BLaER1 treated with 17β-estradiol and CSF1 and Interleukin-3, amounts not matched to agents 10 nM and 100 nM (cell line): ENCODE measurements at regions not wholly inside any gene's neighbourhood (a gene's known extent, or its start where the extent isn't known, plus 50 kb on each side); places are given as distances from the start of the nearest gene placed in this dataset.

Source experiments
- H3K27ac ChIP-seq, 11 experiments: shearing (Covaris generic); formaldehyde crosslinking; 2 replicates each; pipeline ENCODE4 v1.8.1; 2022
- H3K27me3 ChIP-seq, 11 experiments: shearing (Covaris generic); formaldehyde crosslinking; 2 replicates each; pipeline ENCODE4 v1.8.1; 2022
- H3K36me3 ChIP-seq, 11 experiments: shearing (Covaris generic); formaldehyde crosslinking; 2 replicates each; pipeline ENCODE4 v1.8.1; 2022
- H3K4me1 ChIP-seq, 10 experiments: shearing (Covaris generic); formaldehyde crosslinking; 2 replicates each; pipeline ENCODE4 v1.8.1; 2022
- H3K4me2 ChIP-seq, 11 experiments: shearing (Covaris generic); formaldehyde crosslinking; 2 replicates each; pipeline ENCODE4 v1.8.1; 2022
- H3K4me3 ChIP-seq, 10 experiments: shearing (Covaris generic); formaldehyde crosslinking; 2 replicates each; pipeline ENCODE4 v1.8.1; 2022
- H3K9ac ChIP-seq, 11 experiments: shearing (Covaris generic); formaldehyde crosslinking; 2 replicates each; pipeline ENCODE4 v1.8.1; 2022
- H3K9me3 ChIP-seq, 11 experiments: shearing (Covaris generic); formaldehyde crosslinking; replicated peaks in 1 of 11; 2 replicates each; pipeline ENCODE4 v1.8.1; 2022
- H4K20me1 ChIP-seq, 11 experiments: shearing (Covaris generic); formaldehyde crosslinking; 2 replicates each; pipeline ENCODE4 v1.8.1; 2022
- Cebpa-rat ChIP-seq, 11 experiments: shearing (Covaris generic); IDR thresholded peaks; 2 replicates each; pipeline ENCODE4 v1.8.1; 2022

DNA sequence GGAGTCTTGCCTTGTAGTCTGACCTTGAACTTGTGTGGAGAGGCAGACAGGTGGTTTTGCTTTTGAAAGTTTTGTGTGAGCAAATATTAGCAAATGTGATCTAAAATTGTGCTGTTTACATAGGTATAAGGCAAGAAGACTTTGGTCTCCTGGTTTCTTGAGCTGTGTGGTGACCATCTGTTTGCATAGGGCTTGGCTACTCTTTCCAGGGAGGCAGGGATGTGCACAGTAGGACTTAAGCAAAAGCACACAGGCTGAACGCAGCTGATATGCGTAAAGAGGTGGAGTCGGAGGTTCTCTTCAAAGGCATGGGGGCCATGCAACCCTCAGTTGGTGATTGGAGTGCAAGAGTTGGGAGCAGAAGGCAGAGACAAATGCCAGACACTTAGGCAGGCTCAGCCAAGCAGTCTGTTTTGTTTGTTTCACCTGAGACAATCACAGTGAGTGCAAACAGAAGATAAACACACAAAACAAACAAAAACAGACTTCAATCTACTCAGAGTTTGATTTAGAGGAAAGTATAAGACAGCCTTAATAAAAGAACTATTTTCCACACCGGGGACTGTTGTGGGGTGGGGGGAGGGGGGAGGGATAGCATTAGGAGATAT, 744.2 kb downstream of the MTRR start:
- no peaks in the 10 kb centered on the region for H3K9me3 ChIP-seq
- no peak overlapping the region for H3K27ac ChIP-seq
- TF ChIP-seq Cebpa-rat (IDR thresholded peaks at IDR 0.05): no peak
- H3K4me3 ChIP-seq: no peak overlapping the region
- no peaks in the 10 kb centered on the region for H3K4me1 ChIP-seq
- no peaks in the 10 kb centered on the region for H3K27me3 ChIP-seq
- H3K4me2 ChIP-seq: no peak overlapping the region
- no peak overlapping the region for H3K9ac ChIP-seq
- H4K20me1 ChIP-seq: no peaks in the 10 kb centered on the region
- no peaks in the 10 kb centered on the region for H3K36me3 ChIP-seq

GRCh38 chr5:8615142-8615858, 746.4 kb downstream of the MTRR start:
- no peak overlapping the region for H3K4me2 ChIP-seq
- no peaks in the 10 kb centered on the region for H3K9me3 ChIP-seq
- no peak overlapping the region for H3K9ac ChIP-seq
- no peaks in the 10 kb centered on the region for H3K4me1 ChIP-seq
- H4K20me1 ChIP-seq: no peaks in the 10 kb centered on the region
- TF ChIP-seq Cebpa-rat (IDR thresholded peaks at IDR 0.05): no peak
- H3K27me3 ChIP-seq: no peaks in the 10 kb centered on the region
- H3K27ac ChIP-seq: no peak overlapping the region
- H3K4me3 ChIP-seq: no peak overlapping the region
- H3K36me3 ChIP-seq: no peaks in the 10 kb centered on the region

- Histone ChIP-seq H4K20me1 (no peaks in the 10 kb centered on the region), H3K9me3 (peaks cover 0 to 10% (median 0%) of the 10 kb centered on the region in 11 experiments; a peak in 4 of 22 replicates), H3K9ac (no peak overlapping the region), H3K36me3 (no peaks in the 10 kb centered on the region), H3K4me2 (no peak overlapping the region), H3K27me3 (no peaks in the 10 kb centered on the region), H3K27ac (no peak overlapping the region), H3K4me3 (no peak overlapping the region), H3K4me1 (peaks cover 0 to 9% (median 7%) of the 10 kb centered on the region in 10 experiments; a peak in 14 of 20 replicates)
- no peak for TF ChIP-seq Cebpa-rat (IDR thresholded peaks at IDR 0.05)
These were observed 759.6 kb downstream of the MTRR start for GRCh38 chr5:8628521-8628920.

GRCh38 chr5:8633259-8633658, 764.3 kb downstream of the MTRR start:
- Histone ChIP-seq H3K36me3 (no peaks in the 10 kb centered on the region), H3K9ac (no peak overlapping the region), H4K20me1 (no peaks in the 10 kb centered on the region), H3K4me1 (peaks cover 0 to 17% (median 9%) of the 10 kb centered on the region in 10 experiments; a peak in 14 of 20 replicates), H3K9me3 (peaks cover 0 to 11% (median 0%) of the 10 kb centered on the region in 11 experiments; a peak in 5 of 22 replicates), H3K27me3 (no peaks in the 10 kb centered on the region), H3K27ac (no peak overlapping the region), H3K4me2 (peak overlapping the region in 9 of 11 experiments; percentile 3 to 61 (median 49); a peak in 16 of 22 replicates), H3K4me3 (no peak overlapping the region)
- TF ChIP-seq Cebpa-rat (IDR thresholded peaks at IDR 0.05): no peak

DNA sequence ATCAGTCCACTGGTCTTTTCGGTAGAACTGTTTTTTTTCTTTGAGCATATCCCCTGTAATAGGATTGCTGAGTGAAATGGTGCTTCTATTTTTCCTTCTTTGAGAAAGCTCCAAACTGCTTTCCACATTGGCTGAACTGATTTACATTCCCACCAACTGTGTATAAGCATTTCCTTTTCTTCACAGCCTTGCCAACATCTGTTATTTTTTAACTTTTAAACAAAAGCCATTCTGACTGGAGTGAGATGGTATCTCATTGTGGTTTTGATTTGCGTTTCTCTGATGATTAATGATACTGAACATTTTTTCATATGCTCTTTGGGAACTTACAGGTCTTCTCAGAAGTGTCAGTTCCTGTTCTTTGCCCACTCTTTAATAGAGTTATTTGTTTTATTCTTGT, 764.7 kb downstream of the MTRR start:
- Histone ChIP-seq H3K27ac (no peak overlapping the region), H4K20me1 (no peaks in the 10 kb centered on the region), H3K9ac (no peak overlapping the region), H3K36me3 (no peaks in the 10 kb centered on the region), H3K9me3 (peaks cover 0 to 11% (median 0%) of the 10 kb centered on the region in 11 experiments; a peak in 5 of 22 replicates), H3K4me3 (no peak overlapping the region), H3K4me2 (peak overlapping the region in 8 of 11 experiments; percentile 17 to 61 (median 49); a peak in 11 of 22 replicates), H3K27me3 (no peaks in the 10 kb centered on the region), H3K4me1 (peaks cover 0 to 17% (median 9%) of the 10 kb centered on the region in 10 experiments; a peak in 14 of 20 replicates)
- TF ChIP-seq Cebpa-rat (IDR thresholded peaks at IDR 0.05): no peak

GRCh38 chr5:8634219-8634618, 765.3 kb downstream of the MTRR start:
- Histone ChIP-seq H3K27me3 (no peaks in the 10 kb centered on the region), H3K9me3 (peaks cover 0 to 11% (median 0%) of the 10 kb centered on the region in 11 experiments; a peak in 5 of 22 replicates), H3K9ac (no peak overlapping the region), H3K27ac (no peak overlapping the region), H3K4me3 (no peak overlapping the region), H3K36me3 (no peaks in the 10 kb centered on the region), H3K4me2 (peak overlapping the region in 1 of 11 experiments; percentile 60; a peak in 1 of 22 replicates), H4K20me1 (no peaks in the 10 kb centered on the region), H3K4me1 (peaks cover 0 to 17% (median 9%) of the 10 kb centered on the region in 10 experiments; a peak in 14 of 20 replicates)
- TF ChIP-seq Cebpa-rat (IDR thresholded peaks at IDR 0.05): no peak

DNA sequence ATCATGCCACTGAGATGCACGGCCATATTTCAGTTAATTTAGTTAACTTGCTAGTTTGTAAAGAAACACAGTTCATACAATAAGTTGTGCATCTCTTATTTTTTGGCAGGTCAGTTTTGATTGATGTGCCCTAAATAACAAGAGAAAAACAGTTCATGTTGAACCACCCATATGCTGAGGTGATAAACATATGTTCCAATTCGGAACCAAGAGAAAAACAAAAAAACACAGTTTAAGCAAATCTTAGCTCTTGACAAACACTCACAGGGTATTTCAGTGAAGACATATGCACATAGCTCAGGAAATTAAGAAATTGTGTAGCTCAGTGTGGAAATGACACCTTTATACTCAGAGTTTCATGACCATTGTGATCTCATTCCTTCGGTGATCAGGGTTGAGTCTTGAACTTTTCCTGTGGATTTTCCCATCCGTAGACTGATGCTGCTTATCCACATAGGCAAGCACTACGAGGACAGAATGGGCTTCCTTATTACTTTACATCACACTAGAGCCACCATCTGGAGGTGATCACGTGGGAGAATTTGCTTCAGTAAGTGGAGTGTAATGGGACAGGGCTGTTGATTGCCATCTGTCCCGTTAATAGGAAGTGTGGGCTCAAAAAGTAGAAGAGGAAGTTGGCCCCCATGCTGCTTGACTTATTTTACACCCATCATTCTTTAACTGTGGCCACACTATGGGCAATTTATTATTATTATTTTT, 773.0 kb downstream of the MTRR start:
- Histone ChIP-seq H4K20me1 (no peaks in the 10 kb centered on the region), H3K36me3 (no peaks in the 10 kb centered on the region), H3K4me2 (no peak overlapping the region), H3K27me3 (no peaks in the 10 kb centered on the region), H3K4me1 (no peaks in the 10 kb centered on the region), H3K9ac (no peak overlapping the region), H3K4me3 (no peak overlapping the region), H3K9me3 (no peaks in the 10 kb centered on the region; a peak in 3 of 22 replicates), H3K27ac (no peak overlapping the region)
- TF ChIP-seq Cebpa-rat (IDR thresholded peaks at IDR 0.05): no peak

GRCh38 chr5:8644377-8644776, 775.4 kb downstream of the MTRR start:
- no peak for TF ChIP-seq Cebpa-rat (IDR thresholded peaks at IDR 0.05)
- no peak overlapping the region for H3K27ac ChIP-seq
- H3K4me3 ChIP-seq: no peak overlapping the region
- no peaks in the 10 kb centered on the region for H3K36me3 ChIP-seq
- no peaks in the 10 kb centered on the region; a peak in 3 of 22 replicates for H3K9me3 ChIP-seq
- H3K4me2 ChIP-seq: no peak overlapping the region
- no peak overlapping the region for H3K9ac ChIP-seq
- H3K4me1 ChIP-seq: no peaks in the 10 kb centered on the region
- no peaks in the 10 kb centered on the region for H3K27me3 ChIP-seq
- H4K20me1 ChIP-seq: no peaks in the 10 kb centered on the region

DNA sequence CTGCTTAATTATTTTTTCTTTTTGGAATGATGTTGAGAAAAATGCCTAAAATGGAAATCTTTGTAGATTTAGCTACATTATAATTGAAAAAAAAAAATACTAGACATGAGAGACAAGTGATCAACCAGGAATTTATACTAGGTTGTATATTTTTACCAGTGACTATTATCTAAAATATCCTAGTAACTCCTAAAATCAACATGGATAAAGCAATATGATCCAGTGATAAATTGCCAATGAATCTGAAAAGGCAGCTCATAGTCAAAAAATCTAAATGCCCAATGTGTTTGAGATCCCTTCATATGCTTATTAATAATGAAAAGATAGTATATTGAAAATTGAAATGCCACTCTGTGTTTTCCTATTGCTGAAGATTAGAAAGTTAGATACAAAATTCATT, 778.2 kb downstream of the MTRR start:
- Histone ChIP-seq H3K9ac (no peak overlapping the region), H3K9me3 (no peaks in the 10 kb centered on the region; a peak in 3 of 22 replicates), H3K4me2 (no peak overlapping the region), H3K4me3 (no peak overlapping the region), H3K27me3 (no peaks in the 10 kb centered on the region), H3K36me3 (no peaks in the 10 kb centered on the region), H3K4me1 (no peaks in the 10 kb centered on the region), H4K20me1 (no peaks in the 10 kb centered on the region), H3K27ac (no peak overlapping the region)
- TF ChIP-seq Cebpa-rat (IDR thresholded peaks at IDR 0.05): no peak
